ENCODE measurements at regions not wholly inside any gene's neighbourhood (a gene's known extent, or its start where the extent isn't known, plus 50 kb on each side); places are given as distances from the start of the nearest gene placed in this dataset.

DNA sequence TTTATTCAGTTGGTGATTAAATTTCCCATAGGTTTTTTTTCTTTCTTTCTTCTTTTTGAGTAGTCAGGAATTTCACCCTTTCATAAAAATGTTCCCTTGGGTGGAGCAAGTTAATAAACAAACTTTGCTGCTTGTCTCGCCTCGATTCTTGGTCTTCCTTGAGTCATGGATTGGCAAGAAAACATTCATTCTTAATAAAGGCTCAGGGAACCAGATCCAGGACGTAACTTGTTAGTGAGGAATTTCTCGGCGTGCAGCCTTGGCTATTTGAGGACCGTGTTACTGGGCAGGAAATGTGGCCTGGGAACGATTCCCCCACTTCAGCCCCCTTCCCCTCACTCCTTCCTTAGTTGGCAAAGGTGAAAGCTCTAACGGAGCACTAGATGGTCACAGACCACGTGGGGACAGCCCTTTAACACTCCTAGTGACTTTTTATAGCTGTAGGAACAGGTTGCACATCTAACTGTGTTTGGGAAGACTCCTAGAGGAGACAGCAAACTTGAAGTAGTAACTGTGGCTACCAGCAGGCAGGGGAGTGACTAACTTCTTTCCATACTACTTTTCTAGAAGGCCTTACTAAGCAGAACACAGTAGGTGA, 106.8 kb downstream of the UCHL1 start:
- Histone ChIP-seq H3K4me3 (ENCODE audit: low read length) (no peak overlapping the region), H3K36me3 (ENCODE audit: control insufficient read depth in 2 of 3, insufficient read depth in 3 of 3, low read length in 3 of 3) (no peaks in the 10 kb centered on the region), H3K4me1 (ENCODE audit: control insufficient read depth in 2 of 2, insufficient read depth in 2 of 2, low read length in 2 of 2) (no peaks in the 10 kb centered on the region), H3K9me3 (ENCODE audit: control insufficient read depth in 2 of 3, low read length in 3 of 3) (no peaks in the 10 kb centered on the region), H3K27ac (ENCODE audit: low read depth, low read length) (no peak overlapping the region), H3K27me3 (ENCODE audit: control insufficient read depth in 2 of 2, insufficient read depth in 2 of 2, low read length in 2 of 2) (peaks cover 0 to 3% of the 10 kb centered on the region in 2 donors)
- Mint-ChIP-seq H3K9me3 (peaks cover 0 to 7% (median 2%) of the 10 kb centered on the region in 11 donors), H3K36me3 (no peaks in the 10 kb centered on the region), H3K27ac (no peak overlapping the region), H3K27me3 (peaks cover 49 to 61% (median 59%) of the 10 kb centered on the region in 5 donors), H3K4me1 (peaks cover 0 to 12% (median 0%) of the 10 kb centered on the region in 7 donors), H3K4me3 (no peak overlapping the region)
- CTCF ChIA-PET, result no interaction called here
- DNase-seq, result no peak
- intact Hi-C loops (cut with micrococcal nuclease), result no loop called here
- ATAC-seq, result no peak
- POLR2A ChIA-PET, result no interaction called here

DNA sequence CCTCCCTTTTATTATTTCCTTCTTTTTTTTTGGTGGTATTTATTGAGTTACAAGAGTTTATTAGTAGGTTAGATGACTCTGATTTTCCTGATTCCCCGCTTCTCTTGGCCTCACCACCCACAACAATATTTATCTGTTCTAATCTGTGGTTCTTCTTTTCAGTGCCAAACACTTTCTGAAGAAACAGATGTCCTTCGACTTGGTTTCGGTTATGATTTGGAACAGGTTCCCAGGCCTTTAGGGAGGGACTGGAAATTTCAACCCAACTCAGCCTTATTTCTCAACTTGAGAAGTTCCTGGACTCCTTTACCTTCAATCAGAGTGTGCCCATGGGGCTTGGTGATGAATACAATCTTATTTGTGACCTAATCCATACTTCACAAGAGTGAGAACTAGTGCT, 108.1 kb downstream of the UCHL1 start:
- ATAC-seq (no peak), DNase-seq (no peak)
- Mint-ChIP-seq H3K9me3 (peaks cover 0 to 4% (median 0%) of the 10 kb centered on the region in 11 donors), H3K36me3 (no peaks in the 10 kb centered on the region), H3K4me3 (no peak overlapping the region), H3K27ac (no peak overlapping the region), H3K4me1 (peaks cover 0 to 12% (median 0%) of the 10 kb centered on the region in 7 donors), H3K27me3 (peaks cover 38 to 49% (median 45%) of the 10 kb centered on the region in 5 donors)
- intact Hi-C loops (cut with micrococcal nuclease), result no loop called here
- ChIA-PET CTCF (no interaction called here), POLR2A (no interaction called here)
- H3K4me1 ChIP-seq (ENCODE audit: control insufficient read depth in 2 of 2, insufficient read depth in 2 of 2, low read length in 2 of 2), result no peaks in the 10 kb centered on the region
- no peak overlapping the region for H3K27ac ChIP-seq (ENCODE audit: low read depth, low read length)
- H3K27me3 ChIP-seq (ENCODE audit: control insufficient read depth in 2 of 2, insufficient read depth in 2 of 2, low read length in 2 of 2), result peaks cover 0 to 3% of the 10 kb centered on the region in 2 donors
- H3K36me3 ChIP-seq (ENCODE audit: control insufficient read depth in 2 of 3, insufficient read depth in 3 of 3, low read length in 3 of 3), result no peaks in the 10 kb centered on the region
- H3K9me3 ChIP-seq (ENCODE audit: control insufficient read depth in 2 of 3, low read length in 3 of 3), result no peaks in the 10 kb centered on the region
- no peak overlapping the region for H3K4me3 ChIP-seq (ENCODE audit: low read length)

DNA sequence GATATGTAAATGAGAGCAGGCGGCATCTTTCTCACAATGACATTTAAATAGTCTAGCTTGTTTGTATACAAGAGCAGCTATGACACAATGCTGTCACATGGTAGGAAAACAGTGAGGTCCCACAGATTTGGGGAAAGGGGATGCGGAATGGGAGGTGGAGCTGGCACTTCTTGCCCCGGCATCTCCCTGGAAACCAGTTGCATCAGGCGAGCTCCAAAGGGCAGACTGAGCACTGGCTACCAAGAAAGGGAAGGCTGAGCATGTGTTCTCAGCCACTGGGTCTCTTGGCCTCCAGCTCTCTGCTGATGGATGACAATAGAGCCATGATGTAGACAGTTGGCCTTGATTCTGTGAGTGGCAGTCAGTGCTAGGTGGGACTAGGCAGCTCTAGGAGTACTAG, 109.0 kb downstream of the UCHL1 start:
- CTCF ChIA-PET, result no interaction called here
- Histone ChIP-seq H3K36me3 (ENCODE audit: control insufficient read depth in 2 of 3, insufficient read depth in 3 of 3, low read length in 3 of 3) (no peaks in the 10 kb centered on the region), H3K27me3 (ENCODE audit: control insufficient read depth in 2 of 2, insufficient read depth in 2 of 2, low read length in 2 of 2) (peaks cover 0 to 3% of the 10 kb centered on the region in 2 donors), H3K4me1 (ENCODE audit: control insufficient read depth in 2 of 2, insufficient read depth in 2 of 2, low read length in 2 of 2) (no peaks in the 10 kb centered on the region), H3K27ac (ENCODE audit: low read depth, low read length) (no peak overlapping the region), H3K9me3 (ENCODE audit: control insufficient read depth in 2 of 3, low read length in 3 of 3) (no peaks in the 10 kb centered on the region), H3K4me3 (ENCODE audit: low read length) (no peak overlapping the region)
- no peak overlapping the region for H3K27ac Mint-ChIP-seq
- peaks cover 36 to 50% (median 44%) of the 10 kb centered on the region in 5 donors for H3K27me3 Mint-ChIP-seq
- POLR2A ChIA-PET, result no interaction called here
- DNase-seq (no peak), ATAC-seq (no peak)
- peaks cover 0 to 12% (median 0%) of the 10 kb centered on the region in 7 donors for H3K4me1 Mint-ChIP-seq
- peaks cover 0 to 3% (median 0%) of the 10 kb centered on the region in 11 donors for H3K9me3 Mint-ChIP-seq
- intact Hi-C loops (cut with micrococcal nuclease), result no loop called here
- H3K36me3 Mint-ChIP-seq, result no peaks in the 10 kb centered on the region
- H3K4me3 Mint-ChIP-seq, result no peak overlapping the region

DNA sequence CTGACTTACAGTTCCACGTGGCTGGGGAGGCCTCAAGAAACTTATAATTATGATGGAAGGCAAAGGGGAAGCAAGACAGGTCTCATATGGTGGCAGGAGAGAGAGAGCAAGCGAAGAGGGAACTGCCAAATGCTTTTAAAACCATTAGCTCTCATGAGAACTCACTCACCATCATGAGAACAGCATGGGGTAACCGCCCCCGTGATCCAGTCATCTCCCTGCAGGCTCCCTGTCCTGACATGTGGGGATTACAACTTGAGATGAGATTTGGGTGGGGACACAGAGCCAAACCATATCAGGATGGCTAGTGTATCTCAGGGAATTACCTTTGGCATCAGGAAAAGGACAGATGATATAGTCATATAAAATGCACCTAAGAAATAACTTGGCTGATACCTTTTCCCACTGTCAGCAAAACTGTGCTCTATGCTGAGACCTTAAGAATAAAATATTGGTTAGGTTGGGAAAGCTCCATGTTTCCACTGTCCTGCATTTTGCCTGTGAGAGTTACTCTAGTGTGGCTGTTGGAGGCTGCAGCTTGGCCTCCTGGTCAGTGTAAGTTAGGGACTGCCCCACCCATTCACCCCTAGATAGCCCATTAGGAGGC, 110.3 kb downstream of the UCHL1 start:
- ChIA-PET POLR2A (no interaction called here), CTCF (no interaction called here)
- Histone ChIP-seq H3K27me3 (ENCODE audit: control insufficient read depth in 2 of 2, insufficient read depth in 2 of 2, low read length in 2 of 2) (peaks cover 0 to 3% of the 10 kb centered on the region in 2 donors), H3K9me3 (ENCODE audit: control insufficient read depth in 2 of 3, low read length in 3 of 3) (no peaks in the 10 kb centered on the region), H3K4me1 (ENCODE audit: control insufficient read depth in 2 of 2, insufficient read depth in 2 of 2, low read length in 2 of 2) (no peaks in the 10 kb centered on the region), H3K4me3 (ENCODE audit: low read length) (no peak overlapping the region), H3K36me3 (ENCODE audit: control insufficient read depth in 2 of 3, insufficient read depth in 3 of 3, low read length in 3 of 3) (no peaks in the 10 kb centered on the region), H3K27ac (ENCODE audit: low read depth, low read length) (no peak overlapping the region)
- ATAC-seq, result no peak
- peaks cover 26 to 41% (median 36%) of the 10 kb centered on the region in 5 donors for H3K27me3 Mint-ChIP-seq
- DNase-seq, result no peak
- H3K4me3 Mint-ChIP-seq, result no peak overlapping the region
- peaks cover 0 to 6% (median 0%) of the 10 kb centered on the region in 11 donors for H3K9me3 Mint-ChIP-seq
- no peak overlapping the region for H3K27ac Mint-ChIP-seq
- H3K4me1 Mint-ChIP-seq, result peaks cover 0 to 3% (median 0%) of the 10 kb centered on the region in 7 donors
- H3K36me3 Mint-ChIP-seq, result no peaks in the 10 kb centered on the region
- intact Hi-C loops (cut with micrococcal nuclease), result no loop called here

DNA sequence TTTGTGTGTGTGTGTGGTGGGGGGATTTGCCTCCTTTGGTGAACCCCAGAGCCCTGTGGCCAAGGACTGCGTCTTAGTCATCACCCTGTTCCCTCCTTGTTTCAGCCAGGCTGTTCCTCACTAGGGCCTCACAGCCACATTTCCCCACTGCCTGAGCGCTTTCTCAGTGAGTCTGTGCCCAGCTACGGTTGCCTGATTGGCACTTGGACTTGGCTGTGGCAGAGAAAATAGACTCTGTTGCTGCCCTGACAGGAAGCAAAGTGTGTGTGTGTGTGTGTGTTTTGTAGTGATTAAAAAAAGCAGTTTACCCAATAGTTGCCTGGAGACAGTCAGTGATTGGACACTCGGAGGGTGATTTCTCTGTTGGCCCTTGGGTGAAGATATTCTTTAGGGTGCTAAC, 113.0 kb downstream of the UCHL1 start:
- H3K9me3 ChIP-seq (ENCODE audit: control insufficient read depth in 2 of 3, low read length in 3 of 3), result no peaks in the 10 kb centered on the region
- intact Hi-C loops (cut with micrococcal nuclease), result no loop called here
- H3K4me3 Mint-ChIP-seq, result no peak overlapping the region
- peaks cover 0 to 5% (median 0%) of the 10 kb centered on the region in 5 donors for H3K36me3 Mint-ChIP-seq
- ChIA-PET POLR2A (no interaction called here), CTCF (no interaction called here)
- H3K4me1 Mint-ChIP-seq, result no peaks in the 10 kb centered on the region
- H3K4me3 ChIP-seq (ENCODE audit: low read length), result no peak overlapping the region
- no peaks in the 10 kb centered on the region for H3K36me3 ChIP-seq (ENCODE audit: control insufficient read depth in 2 of 3, insufficient read depth in 3 of 3, low read length in 3 of 3)
- peaks cover 3 to 34% (median 20%) of the 10 kb centered on the region in 5 donors for H3K27me3 Mint-ChIP-seq
- no peaks in the 10 kb centered on the region for H3K27me3 ChIP-seq (ENCODE audit: control insufficient read depth in 2 of 2, insufficient read depth in 2 of 2, low read length in 2 of 2)
- H3K4me1 ChIP-seq (ENCODE audit: control insufficient read depth in 2 of 2, insufficient read depth in 2 of 2, low read length in 2 of 2), result no peaks in the 10 kb centered on the region
- peaks cover 0 to 11% (median 0%) of the 10 kb centered on the region in 11 donors for H3K9me3 Mint-ChIP-seq
- DNase-seq (no peak), ATAC-seq (peak; percentile 29)
- no peak overlapping the region for H3K27ac Mint-ChIP-seq
- no peak overlapping the region for H3K27ac ChIP-seq (ENCODE audit: low read depth, low read length)

DNA sequence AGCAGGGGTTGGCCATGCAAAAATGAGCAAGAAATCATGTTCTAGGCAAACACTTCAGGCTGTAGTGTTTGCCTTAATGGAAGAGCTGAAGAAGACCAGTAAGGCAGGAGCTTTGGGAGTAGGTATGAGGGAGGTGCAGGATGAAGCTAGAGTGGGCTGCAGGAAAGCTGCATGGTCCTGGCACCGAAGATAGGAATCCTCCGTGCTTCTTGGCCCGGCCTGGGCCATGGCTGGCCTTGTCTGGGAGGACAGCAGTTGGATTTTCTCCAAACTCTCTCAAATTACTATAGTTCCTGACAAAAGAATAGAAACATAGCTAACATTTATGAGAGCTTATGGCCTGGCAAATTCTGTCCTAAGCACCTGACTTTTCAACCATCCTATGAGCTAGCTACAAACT, 116.5 kb downstream of the UCHL1 start:
- ChIA-PET CTCF (no interaction called here), POLR2A (no interaction called here)
- Histone ChIP-seq H3K9me3 (ENCODE audit: control insufficient read depth in 2 of 3, low read length in 3 of 3) (no peaks in the 10 kb centered on the region), H3K36me3 (ENCODE audit: control insufficient read depth in 2 of 3, insufficient read depth in 3 of 3, low read length in 3 of 3) (no peaks in the 10 kb centered on the region), H3K4me3 (ENCODE audit: low read length) (no peak overlapping the region), H3K27me3 (ENCODE audit: control insufficient read depth in 2 of 2, insufficient read depth in 2 of 2, low read length in 2 of 2) (no peaks in the 10 kb centered on the region), H3K27ac (ENCODE audit: low read depth, low read length) (no peak overlapping the region), H3K4me1 (ENCODE audit: control insufficient read depth in 2 of 2, insufficient read depth in 2 of 2, low read length in 2 of 2) (no peaks in the 10 kb centered on the region)
- H3K27ac Mint-ChIP-seq, result no peak overlapping the region
- no peak for DNase-seq
- peaks cover 0 to 5% (median 0%) of the 10 kb centered on the region in 5 donors for H3K36me3 Mint-ChIP-seq
- ATAC-seq, result no peak
- H3K9me3 Mint-ChIP-seq, result peaks cover 0 to 11% (median under 1%) of the 10 kb centered on the region in 11 donors
- no peak overlapping the region for H3K4me3 Mint-ChIP-seq
- intact Hi-C loops (cut with micrococcal nuclease), result no loop called here
- H3K27me3 Mint-ChIP-seq, result peaks cover 0 to 12% (median 4%) of the 10 kb centered on the region in 5 donors
- H3K4me1 Mint-ChIP-seq, result no peaks in the 10 kb centered on the region

DNA sequence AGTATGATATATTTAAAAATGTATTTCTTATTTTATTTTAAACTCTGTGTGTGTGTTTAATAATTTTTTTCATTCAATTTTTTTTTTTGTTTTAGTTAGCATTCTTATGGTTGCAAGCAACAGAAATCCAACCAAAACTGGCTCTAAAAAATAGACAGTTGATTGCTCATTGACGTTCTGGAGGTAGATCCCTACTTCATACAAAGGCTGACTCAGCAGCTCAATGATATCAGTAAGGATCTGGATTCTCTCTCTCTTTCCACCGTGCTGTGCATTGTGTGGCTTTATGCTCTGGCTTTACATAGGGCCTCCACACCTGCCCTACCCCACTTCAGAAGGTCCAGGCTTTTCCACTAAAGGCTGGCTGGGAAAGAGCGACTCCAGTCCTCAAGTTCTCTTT, 117.8 kb downstream of the UCHL1 start:
- CTCF ChIA-PET, result no interaction called here

More for the DNA sequence above, 117.8 kb downstream of the UCHL1 start:
- Mint-ChIP-seq H3K27me3 (peaks cover 0 to 12% (median 4%) of the 10 kb centered on the region in 5 donors), H3K9me3 (peaks cover 0 to 15% (median 7%) of the 10 kb centered on the region in 11 donors), H3K4me1 (no peaks in the 10 kb centered on the region), H3K4me3 (no peak overlapping the region), H3K36me3 (peaks cover 0 to 5% (median 0%) of the 10 kb centered on the region in 5 donors), H3K27ac (no peak overlapping the region)
- no peak overlapping the region for H3K4me3 ChIP-seq (ENCODE audit: low read length)
- DNase-seq (no peak), ATAC-seq (no peak)
- POLR2A ChIA-PET, result no interaction called here
- intact Hi-C loops (cut with micrococcal nuclease), result no loop called here
- H3K9me3 ChIP-seq (ENCODE audit: control insufficient read depth in 2 of 3, low read length in 3 of 3), result no peaks in the 10 kb centered on the region
- no peaks in the 10 kb centered on the region for H3K4me1 ChIP-seq (ENCODE audit: control insufficient read depth in 2 of 2, insufficient read depth in 2 of 2, low read length in 2 of 2)
- no peaks in the 10 kb centered on the region for H3K36me3 ChIP-seq (ENCODE audit: control insufficient read depth in 2 of 3, insufficient read depth in 3 of 3, low read length in 3 of 3)
- H3K27ac ChIP-seq (ENCODE audit: low read depth, low read length), result no peak overlapping the region
- no peaks in the 10 kb centered on the region for H3K27me3 ChIP-seq (ENCODE audit: control insufficient read depth in 2 of 2, insufficient read depth in 2 of 2, low read length in 2 of 2)

All from naive thymus-derived CD4-positive, alpha-beta T cell (primary cell).